ENCODE measurements at regions not wholly inside any gene's neighbourhood (a gene's known extent, or its start where the extent isn't known, plus 50 kb on each side); places are given as distances from the start of the nearest gene placed in this dataset.
A peak's percentile ranks its signal among the peaks of the same experiment; 100 is the strongest.
"Not testable (repeated sequence)": the region's sequence is repeated elsewhere in the genome, so short reads cannot be mapped to it uniquely, and the experiment has no call there.

GRCh38 chr7:96861-97260, 95.5 kb upstream of the FAM20C start:
- DNase-seq (ENCODE audit: low read depth, low spot score), result no peak

DNA sequence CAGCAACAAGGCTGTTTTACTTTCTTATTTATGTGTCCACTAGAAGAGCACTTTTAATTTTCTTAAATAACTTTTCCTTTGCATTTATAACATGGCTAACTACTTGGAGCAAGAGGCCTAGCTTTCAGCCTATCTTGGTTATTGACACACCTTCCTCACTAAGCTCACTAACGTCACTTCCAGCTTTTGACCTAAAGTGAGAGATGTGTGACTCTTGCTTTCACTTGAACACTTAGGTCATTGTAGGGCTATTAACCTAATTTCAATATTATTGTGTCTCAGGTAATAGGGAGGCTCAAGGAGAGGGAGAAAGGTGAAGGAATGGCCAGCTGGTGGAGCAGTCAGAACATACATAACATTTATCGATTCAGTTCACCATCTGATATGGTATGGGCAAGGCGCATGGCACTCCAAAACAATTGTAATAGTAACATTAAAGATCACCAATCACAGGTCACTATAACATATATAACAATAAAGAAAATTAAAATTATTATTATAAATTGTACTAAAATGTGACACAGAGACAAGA, 95.0 kb upstream of the FAM20C start:
- DNase-seq (ENCODE audit: low read depth, low spot score), result no peak

DNA sequence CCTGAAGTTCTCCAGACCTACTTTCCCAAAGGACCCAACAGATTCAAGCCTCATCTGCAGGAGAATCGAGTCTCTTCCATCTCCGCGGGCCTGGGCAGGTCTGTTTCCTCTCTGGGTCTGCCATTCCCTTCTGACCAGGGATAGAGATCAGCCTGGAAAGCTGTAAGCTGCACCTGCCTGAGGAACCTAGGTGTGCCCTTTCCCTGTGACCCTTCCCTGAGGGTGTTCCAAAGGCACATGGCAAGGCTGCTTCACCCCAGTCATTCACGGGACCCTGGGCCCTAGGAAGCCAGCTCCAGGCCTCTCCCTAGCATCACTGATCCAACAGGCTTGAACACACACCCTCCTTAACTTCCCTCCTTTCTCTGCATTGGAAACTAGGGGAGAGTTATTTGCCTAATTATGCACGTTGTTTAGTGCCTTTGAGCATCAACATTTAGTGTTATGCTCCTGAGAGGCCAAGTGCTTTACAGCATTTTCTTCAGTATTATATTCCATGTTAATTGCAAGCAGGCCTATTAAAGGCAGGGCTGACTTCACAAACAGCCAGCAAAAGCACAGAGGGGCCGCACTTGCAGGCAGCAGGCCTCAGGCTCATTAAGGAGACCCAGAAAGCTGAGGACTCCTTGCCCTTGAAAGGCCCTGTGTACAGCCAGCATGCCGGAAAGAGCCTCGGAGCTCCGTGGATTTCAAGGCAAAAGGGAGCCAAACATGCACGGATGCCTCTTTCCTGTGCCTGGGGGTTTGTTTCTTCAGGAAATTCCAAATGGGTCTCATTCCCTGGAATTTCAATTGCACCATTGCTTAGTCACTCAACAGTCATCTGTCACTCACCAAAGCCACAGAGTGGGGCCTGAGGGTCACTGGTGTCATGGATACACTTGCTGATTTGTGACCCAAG, 91.0 kb upstream of the FAM20C start:
- peak; percentile 49 for DNase-seq (ENCODE audit: low read depth, low spot score)

DNA sequence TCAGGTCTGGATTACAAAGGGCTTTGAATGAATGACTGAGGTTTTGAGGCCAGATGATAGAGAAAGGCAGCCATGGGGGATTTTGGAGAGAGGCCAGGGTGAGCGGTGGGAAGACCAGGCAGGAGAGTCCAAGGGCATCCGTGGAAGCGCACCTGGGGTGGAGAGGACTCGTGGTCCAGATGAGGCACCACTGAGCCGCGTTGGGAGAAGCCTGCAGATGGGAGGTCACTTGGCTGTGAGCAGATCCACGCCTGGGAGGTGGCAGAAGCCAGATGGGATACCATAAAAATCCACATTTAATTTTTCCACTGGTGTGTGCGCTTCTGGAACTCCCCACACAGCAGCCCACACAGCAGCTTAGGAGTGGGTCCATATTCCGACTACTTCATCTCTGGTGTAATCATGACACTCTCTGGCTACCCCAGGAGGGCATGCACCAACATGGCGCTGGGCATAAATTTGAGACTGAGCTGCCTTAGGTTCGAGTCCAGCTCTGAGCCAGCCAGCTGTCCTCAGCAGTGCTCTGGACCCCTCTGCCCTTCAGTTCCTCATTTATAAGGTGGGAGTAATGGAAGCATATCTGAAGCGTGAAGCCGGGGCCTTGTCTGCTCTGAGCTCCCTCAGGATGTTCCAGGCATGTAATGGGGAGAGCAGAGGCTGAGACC, 90.2 kb upstream of the FAM20C start:
- DNase-seq (ENCODE audit: low read depth, low spot score), result no peak

GRCh38 chr7:102721-103120, 89.7 kb upstream of the FAM20C start:
- DNase-seq (ENCODE audit: low read depth, low spot score), result no peak

DNA sequence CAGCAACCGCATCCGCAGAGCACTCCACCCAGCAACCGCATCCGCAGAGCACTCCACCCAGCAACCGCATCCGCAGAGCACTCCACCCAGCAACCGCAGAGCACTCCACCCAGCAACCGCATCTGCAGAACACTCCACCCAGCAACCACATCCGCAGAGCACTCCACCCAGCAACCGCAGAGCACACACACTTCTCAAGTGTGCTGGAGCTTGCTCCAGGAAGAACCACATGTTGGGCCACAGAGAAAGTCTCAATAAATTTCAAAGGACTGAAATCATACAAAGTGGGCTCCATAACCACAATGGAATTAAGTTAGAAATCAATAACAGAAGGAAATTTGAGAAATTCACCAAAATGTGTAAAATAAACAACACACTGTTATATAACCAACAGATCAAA, 88.4 kb upstream of the FAM20C start:
- DNase-seq (ENCODE audit: low read depth, low spot score), result not testable (repeated sequence)

- DNase-seq (ENCODE audit: low read depth, low spot score), result no peak
Measured at GRCh38 chr7:105002-105401, 87.4 kb upstream of the FAM20C start.

- DNase-seq (ENCODE audit: low read depth, low spot score), result no peak
Measured at GRCh38 chr7:106356-106755, 86.0 kb upstream of the FAM20C start.

GRCh38 chr7:107233-107632, 85.1 kb upstream of the FAM20C start:
- DNase-seq (ENCODE audit: low read depth, low spot score), result no peak

DNA sequence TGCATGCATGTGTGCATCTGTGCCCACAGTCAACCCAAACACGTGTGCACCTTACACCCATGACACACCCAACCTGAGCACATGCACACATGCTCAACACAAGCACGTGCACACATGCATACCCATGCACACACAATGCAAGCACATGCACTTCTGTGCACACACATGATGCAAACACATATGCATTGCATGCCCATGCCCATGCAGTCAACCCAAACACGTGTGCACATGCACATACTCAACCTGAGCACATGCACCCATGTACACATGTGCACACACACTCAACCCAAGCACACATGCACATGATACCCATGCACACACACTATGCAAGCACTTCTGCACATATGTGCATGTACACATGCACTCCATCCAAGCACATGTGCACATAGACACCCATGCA, 84.5 kb upstream of the FAM20C start:
- DNase-seq (ENCODE audit: low read depth, low spot score), result no peak

DNA sequence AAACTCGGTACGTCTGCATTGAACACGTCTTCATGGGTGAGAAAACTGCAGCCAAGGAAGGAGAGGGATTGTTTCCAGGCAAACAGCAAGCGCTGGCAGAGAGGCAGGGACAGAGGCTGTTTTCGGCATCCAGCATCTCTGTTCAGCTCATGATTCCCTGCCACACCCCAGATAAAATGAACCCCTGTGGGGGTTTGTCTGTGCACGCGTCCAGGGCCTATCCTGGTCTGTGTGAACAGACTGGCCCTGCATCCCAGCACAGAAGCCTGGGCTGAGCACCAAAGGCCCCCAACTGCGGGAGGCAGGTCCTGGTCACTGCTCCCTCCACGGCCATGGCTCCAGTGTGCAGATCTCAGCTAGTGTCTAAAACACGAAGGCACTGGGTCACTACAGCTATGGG, 83.3 kb upstream of the FAM20C start:
- DNase-seq (ENCODE audit: low read depth, low spot score), result no peak

DNA sequence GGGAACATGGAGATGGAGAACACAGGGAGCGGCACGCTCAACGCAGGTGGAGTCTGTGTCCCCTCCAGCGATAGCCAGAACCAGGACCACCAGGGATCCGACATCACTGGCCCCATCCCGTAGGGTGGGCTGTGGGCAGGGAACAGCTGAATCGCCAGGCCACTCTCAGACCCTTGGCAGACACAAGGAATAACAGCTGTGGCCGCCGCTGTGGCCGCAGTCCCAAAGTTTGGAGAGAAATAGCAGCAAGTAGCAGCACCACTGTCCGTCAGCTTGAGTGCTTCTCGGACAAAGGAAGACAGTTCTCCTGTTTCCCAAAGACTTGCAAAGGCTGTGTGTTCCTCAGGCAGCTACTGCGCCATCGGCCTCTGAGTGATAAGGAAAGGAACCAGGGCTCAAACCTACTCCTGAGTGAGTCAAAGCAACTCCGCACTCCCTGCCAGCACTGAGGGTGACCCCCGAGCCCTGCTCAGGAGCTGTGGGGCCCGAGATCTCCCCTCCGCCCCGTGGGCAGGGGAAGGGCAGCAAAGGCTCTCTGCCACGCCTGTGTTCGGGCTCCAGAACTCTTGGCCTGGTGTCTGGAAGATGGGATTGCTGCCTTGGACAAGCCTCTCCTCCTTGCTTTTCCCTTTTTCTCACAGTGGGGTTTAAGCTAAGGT, 82.3 kb upstream of the FAM20C start:
- DNase-seq (ENCODE audit: low read depth, low spot score), result no peak

- DNase-seq (ENCODE audit: low read depth, low spot score), result no peak
Measured at GRCh38 chr7:110557-111232, 81.7 kb upstream of the FAM20C start.

- no peak for DNase-seq (ENCODE audit: low read depth, low spot score)
Measured at GRCh38 chr7:111591-111990, 80.8 kb upstream of the FAM20C start.

DNA sequence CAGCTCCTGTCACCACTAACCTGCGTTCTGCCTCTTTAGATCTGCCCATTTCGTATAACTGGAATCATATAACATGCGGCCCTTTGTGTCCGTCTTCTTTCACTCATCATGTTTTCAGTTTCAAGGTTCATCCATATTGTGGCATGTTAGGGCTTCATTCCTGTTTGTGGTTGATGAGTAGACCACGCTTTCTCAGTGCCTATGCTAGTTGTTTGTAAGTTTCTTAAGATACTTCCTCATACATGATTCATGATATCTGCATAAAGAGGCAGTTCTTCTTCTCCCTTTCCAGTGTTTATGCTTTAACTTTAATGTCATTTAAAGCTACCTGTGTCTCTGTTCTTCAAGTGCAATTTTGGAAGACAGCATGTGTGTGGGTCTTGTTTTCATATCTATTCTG, 79.5 kb upstream of the FAM20C start:
- no peak for DNase-seq (ENCODE audit: low read depth, low spot score)

DNA sequence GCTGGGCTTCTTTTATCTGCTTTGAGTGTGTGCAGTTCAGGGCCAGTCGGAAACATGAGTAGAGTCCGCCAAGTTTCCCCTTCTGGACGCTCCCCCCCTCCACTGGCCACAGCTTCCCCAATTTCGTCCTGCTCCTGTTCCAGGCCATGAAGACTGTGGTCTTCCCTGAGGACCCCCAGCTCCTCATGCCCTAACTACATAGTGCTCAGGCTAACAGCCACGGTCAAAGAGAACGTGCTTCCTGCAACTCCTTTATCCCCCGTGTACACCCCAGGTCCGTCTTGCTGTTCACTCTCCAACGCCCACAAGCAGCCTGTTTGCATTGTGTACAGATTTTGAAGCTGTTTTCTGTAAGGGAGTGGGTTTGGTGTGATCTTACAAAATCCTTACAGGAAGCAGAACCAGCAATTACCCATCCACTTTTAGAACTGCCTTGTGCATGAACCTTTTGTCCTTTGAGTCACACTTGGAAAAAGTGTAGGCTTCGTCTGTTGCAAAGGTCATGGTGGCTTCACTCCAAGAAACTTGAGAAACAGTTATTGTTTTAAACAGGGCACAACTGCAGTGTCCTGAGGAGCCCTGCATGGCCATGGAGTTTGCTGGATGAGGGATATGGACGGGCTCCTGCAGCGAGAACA, 77.0 kb upstream of the FAM20C start:
- DNase-seq (ENCODE audit: low read depth, low spot score), result no peak

GRCh38 chr7:116188-116981, 76.0 kb upstream of the FAM20C start:
- DNase-seq (ENCODE audit: low read depth, low spot score), result no peak

DNA sequence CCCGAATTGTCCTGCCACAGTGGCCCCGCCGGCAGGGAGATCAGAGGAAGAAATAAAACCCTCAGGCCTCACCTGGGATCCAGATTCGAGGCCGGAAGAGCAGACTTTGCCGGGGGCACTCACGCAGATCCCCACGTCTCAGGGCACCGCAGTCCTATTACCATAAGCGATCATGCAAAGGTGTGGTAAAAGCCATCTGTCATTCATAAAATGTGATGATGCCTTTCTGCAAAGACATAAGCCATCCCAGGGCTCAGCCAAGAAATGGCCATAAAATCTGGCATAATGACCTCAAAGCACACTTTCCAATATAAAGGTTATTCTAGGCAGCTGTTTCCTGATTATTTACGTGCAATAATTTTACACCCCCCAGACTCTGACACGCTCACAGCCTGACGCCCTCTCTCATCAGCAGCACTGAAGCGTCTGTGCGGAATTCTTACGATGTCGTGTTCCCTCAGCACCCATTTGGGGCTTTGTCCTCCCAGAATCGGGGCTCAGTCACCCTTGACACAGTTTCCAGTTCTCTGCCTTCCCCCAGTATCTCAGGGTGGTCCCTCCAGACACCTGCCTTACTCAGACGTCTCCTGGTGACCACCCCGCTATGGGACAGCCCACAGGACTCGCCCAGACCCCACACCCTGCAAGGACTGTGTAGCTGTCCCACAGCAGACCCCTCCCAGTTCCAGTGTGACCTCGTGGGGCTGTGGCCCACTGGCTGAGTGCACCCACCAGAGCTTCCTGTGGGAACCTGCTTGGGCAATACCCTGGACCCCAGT, 74.3 kb upstream of the FAM20C start:
- DNase-seq (ENCODE audit: low read depth, low spot score), result no peak

DNA sequence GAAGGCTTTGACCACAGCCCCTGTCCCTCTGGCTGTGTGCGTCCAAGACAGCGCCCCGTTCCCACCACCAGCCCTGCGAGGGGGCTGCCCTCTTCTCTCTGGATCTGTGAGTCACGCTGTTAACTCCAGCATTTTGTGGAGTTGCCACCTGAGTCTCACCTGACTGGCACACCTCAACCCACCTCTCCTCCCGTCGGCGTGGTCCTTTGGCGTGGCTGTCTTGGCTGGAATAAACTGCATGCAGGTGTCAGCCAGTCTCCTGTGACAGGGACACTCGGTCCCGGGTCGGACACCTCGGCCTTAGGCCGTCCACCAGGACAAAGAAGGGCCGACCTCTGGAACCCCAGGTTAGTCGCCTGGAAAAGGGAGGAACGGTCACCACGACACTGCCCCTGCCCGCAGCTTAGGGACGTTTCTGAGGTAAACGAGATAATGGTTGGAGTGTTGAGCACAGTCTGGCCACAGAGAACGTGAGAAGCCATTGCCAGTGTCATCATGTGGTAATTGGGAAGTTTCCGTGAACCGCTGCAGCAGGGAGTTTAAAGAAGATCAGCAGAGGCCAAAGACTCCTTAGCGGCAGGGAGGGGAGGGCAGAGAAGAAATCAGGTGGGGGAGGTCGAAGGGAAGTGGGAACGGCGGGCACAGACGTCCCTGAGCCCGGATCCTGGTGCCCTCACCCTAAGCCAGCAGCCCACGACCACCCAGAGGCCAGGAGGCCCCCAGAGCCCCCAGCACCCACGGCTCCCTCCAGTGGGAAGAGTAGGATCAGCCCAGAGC, 73.6 kb upstream of the FAM20C start:
- no peak for DNase-seq (ENCODE audit: low read depth, low spot score)
